NT2/D1 (cell line): ENCODE measurements at regions not wholly inside any gene's neighbourhood (a gene's known extent, or its start where the extent isn't known, plus 50 kb on each side); places are given as distances from the start of the nearest gene placed in this dataset.

Source experiments
- SUZ12 ChIP-seq: IDR thresholded peaks from 2 replicates; pipeline ENCODE4 v1.6.1; 2011; ENCODE audit not compliant: insufficient read length, insufficient read depth; ENCODE audit errors: extremely low read depth
- YY1 ChIP-seq: IDR thresholded peaks from 2 replicates; pipeline ENCODE4 v1.6.1; 2011; ENCODE audit not compliant: insufficient read length, insufficient read depth
- ZNF274 ChIP-seq: IDR thresholded peaks from 2 replicates; pipeline ENCODE4 v1.6.1; 2011; ENCODE audit warnings: mild to moderate bottlenecking, low read depth, low read length

GRCh38 chr13:83672612-83673011 is 209.7 kb downstream of the SLITRK1 start:
- no peak for TF ChIP-seq SUZ12
- no peak for TF ChIP-seq YY1
- no peak for TF ChIP-seq ZNF274
